MCF 10A (cell line): ENCODE measurements at regions not wholly inside any gene's neighbourhood (a gene's known extent, or its start where the extent isn't known, plus 50 kb on each side); places are given as distances from the start of the nearest gene placed in this dataset.

Source experiments
- BruUV-seq: library from RNA; stranded (reverse); fragments of 400-500 nt; replicated peaks from 2 replicates; lab custom pipeline; 2021; lab: Mats Ljungman, UMichigan
- CTCF ChIA-PET: fragments of 300-600 bp; sonication (Branson Sonifier 250); formaldehyde crosslinking; extraction: SDS; loops from one replicate; lab custom pipeline; 2021; ENCODE audit warnings: antibody characterized with exemption, inconsistent platforms; lab: Yijun Ruan, JAX
- POLR2A ChIA-PET: fragments of 300-600, 350-650 bp; sonication (Branson Sonifier 250); formaldehyde crosslinking; extraction: SDS; loops from one replicate; lab custom pipeline; 2020; ENCODE audit warnings: antibody characterized with exemption, inconsistent platforms; lab: Yijun Ruan, JAX
- DNase-seq: peaks from one replicate; pipeline ENCODE4 v3.0.0-alpha.2; 2018; ENCODE audit not compliant: unreplicated experiment
- H3K27ac Mint-ChIP-seq: one replicate; pipeline ENCODE4 v1.8.0; 2022; ENCODE audit warnings: mild to moderate bottlenecking, low read depth, mixed read lengths; ENCODE audit not compliant: unreplicated experiment
- H3K27me3 Mint-ChIP-seq: one replicate; pipeline ENCODE4 v1.8.0; 2022; ENCODE audit warnings: mixed read lengths; ENCODE audit not compliant: insufficient read depth, unreplicated experiment
- H3K36me3 Mint-ChIP-seq: one replicate; pipeline ENCODE4 v1.8.0; 2022; ENCODE audit warnings: mild to moderate bottlenecking, moderate library complexity, mixed read lengths; ENCODE audit not compliant: insufficient read depth, unreplicated experiment
- H3K4me1 Mint-ChIP-seq: one replicate; pipeline ENCODE4 v1.8.0; 2022; ENCODE audit warnings: mixed read lengths; ENCODE audit not compliant: insufficient read depth, unreplicated experiment
- H3K4me3 Mint-ChIP-seq: one replicate; pipeline ENCODE4 v1.8.0; 2022; ENCODE audit warnings: mild to moderate bottlenecking, moderate library complexity, mixed read lengths; ENCODE audit not compliant: unreplicated experiment
- H3K9me3 Mint-ChIP-seq: one replicate; pipeline ENCODE4 v1.8.0; 2022; ENCODE audit warnings: mixed read lengths; ENCODE audit not compliant: unreplicated experiment
- intact Hi-C: fragments of 100-400 bp; cut with micrococcal nuclease; formaldehyde crosslinking; loops from 2 replicates; pipeline ENCODE4 v1.14.1; 2022
- TF ChIP-seq, protein P1 (sequence below): fragments of 200-600 bp; IDR thresholded peaks from one replicate; pipeline ENCODE4 v1.8.0; 2022; ENCODE audit warnings: antibody characterized with exemption, mild to moderate bottlenecking; ENCODE audit not compliant: unreplicated experiment

DNA sequence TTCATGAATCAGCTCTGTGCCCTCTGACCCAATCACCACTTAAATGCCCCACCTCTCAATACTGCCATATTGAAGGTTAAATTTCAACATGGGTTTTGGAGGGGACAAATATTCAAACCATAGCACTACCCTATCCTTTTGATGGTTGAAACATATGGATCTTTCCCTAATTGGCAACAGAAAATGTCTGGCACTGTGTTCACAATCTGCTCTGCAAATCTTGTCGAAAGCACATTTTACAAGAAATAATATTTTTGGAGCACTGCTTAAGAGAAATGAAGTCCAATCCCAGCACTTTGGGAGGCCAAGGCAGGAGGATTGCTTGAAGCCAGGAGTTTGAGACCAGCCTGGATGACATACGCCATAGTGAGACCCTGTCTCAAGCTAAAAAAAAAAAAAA lies 130.6 kb upstream of the FAM9C start:
- no peak for DNase-seq
- TF ChIP-seq, protein P1, sequence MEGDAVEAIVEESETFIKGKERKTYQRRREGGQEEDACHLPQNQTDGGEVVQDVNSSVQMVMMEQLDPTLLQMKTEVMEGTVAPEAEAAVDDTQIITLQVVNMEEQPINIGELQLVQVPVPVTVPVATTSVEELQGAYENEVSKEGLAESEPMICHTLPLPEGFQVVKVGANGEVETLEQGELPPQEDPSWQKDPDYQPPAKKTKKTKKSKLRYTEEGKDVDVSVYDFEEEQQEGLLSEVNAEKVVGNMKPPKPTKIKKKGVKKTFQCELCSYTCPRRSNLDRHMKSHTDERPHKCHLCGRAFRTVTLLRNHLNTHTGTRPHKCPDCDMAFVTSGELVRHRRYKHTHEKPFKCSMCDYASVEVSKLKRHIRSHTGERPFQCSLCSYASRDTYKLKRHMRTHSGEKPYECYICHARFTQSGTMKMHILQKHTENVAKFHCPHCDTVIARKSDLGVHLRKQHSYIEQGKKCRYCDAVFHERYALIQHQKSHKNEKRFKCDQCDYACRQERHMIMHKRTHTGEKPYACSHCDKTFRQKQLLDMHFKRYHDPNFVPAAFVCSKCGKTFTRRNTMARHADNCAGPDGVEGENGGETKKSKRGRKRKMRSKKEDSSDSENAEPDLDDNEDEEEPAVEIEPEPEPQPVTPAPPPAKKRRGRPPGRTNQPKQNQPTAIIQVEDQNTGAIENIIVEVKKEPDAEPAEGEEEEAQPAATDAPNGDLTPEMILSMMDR: no peak
- BruUV-seq: no TSS peak
- Mint-ChIP-seq H3K4me3 (no peak overlapping the region), H3K27me3 (peaks cover 44% of the 10 kb centered on the region), H3K4me1 (peaks cover 7% of the 10 kb centered on the region), H3K9me3 (peaks cover 8% of the 10 kb centered on the region), H3K27ac (no peak overlapping the region), H3K36me3 (no peaks in the 10 kb centered on the region)
- CTCF ChIA-PET: interaction anchor here (0.5 to 1.6 kb wide), 3 partner anchors 19 to 178 kb away, joined by 3 to 5 read pairs (median 4); no protein-coding TSS in a partner anchor
- POLR2A ChIA-PET: no interaction called here
- intact Hi-C loops: no loop called here

DNA sequence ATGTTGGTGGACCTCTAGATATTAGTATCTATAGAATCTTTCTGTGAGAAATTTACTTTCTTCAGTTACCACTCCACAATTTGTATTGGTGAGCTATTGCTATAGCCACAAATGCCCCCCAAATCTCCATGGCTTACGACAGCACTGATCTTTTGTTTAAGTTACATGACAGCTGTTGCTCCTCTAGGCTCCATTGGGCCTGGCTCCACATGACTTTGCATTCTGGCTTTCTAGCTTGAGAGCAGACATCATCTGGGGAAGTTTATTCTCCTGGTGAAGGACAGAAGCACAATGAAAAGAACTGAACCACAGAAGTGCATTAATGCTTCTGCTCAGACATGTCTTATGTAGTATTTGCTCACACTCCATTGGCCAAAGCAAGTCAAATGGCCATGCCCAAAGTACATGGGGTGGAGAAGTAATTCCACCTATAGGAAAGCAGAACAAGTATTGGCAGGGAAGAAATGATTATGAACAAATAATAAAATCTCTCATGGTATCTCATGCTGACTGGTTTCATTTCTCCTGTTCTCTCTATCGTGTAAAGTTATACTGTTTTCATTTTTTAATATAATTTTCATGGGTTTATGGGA lies 126.6 kb upstream of the FAM9C start:
- Mint-ChIP-seq H3K36me3 (no peaks in the 10 kb centered on the region), H3K4me3 (no peak overlapping the region), H3K27ac (no peak overlapping the region), H3K9me3 (peaks cover 8% of the 10 kb centered on the region), H3K27me3 (peaks cover 36% of the 10 kb centered on the region), H3K4me1 (no peaks in the 10 kb centered on the region)
- CTCF ChIA-PET: interaction anchor here (0.6 kb wide), 1 partner anchor 24 kb away, joined by 3 read pairs; no protein-coding TSS in a partner anchor
- BruUV-seq: no TSS peak
- TF ChIP-seq, protein P1: no peak
- intact Hi-C loops: no loop called here
- POLR2A ChIA-PET: no interaction called here
- no peak for DNase-seq

DNA sequence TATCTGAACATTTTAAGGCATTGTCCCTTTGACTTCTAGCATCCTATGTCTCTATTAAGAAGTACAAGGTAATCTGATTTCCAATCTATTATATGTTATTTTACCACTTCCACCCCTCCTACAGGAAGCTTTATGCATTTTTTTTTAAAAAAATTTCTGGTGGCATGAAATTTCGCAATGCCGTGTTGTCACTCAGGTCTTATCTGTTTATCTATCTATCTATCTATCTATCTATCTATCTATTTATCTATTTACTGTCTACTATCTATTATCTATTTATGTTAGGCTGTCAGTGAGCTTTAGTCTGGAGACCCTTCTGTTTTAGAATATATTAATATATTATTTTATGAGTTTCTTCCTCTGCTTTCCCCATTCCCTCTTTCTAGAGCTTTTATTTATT lies 125.3 kb upstream of the FAM9C start:
- intact Hi-C loops: no loop called here
- H3K4me1 Mint-ChIP-seq: no peaks in the 10 kb centered on the region
- ChIA-PET POLR2A (no interaction called here), CTCF (interaction anchor here (0.8 kb wide), 1 partner anchor 8 kb away, joined by 3 read pairs; no protein-coding TSS in a partner anchor)
- no peak overlapping the region for H3K27ac Mint-ChIP-seq
- no peak for DNase-seq
- no peaks in the 10 kb centered on the region for H3K36me3 Mint-ChIP-seq
- no TSS peak for BruUV-seq
- TF ChIP-seq, protein P1: no peak
- H3K27me3 Mint-ChIP-seq: peaks cover 34% of the 10 kb centered on the region
- H3K4me3 Mint-ChIP-seq: no peak overlapping the region
- H3K9me3 Mint-ChIP-seq: peaks cover 8% of the 10 kb centered on the region

DNA sequence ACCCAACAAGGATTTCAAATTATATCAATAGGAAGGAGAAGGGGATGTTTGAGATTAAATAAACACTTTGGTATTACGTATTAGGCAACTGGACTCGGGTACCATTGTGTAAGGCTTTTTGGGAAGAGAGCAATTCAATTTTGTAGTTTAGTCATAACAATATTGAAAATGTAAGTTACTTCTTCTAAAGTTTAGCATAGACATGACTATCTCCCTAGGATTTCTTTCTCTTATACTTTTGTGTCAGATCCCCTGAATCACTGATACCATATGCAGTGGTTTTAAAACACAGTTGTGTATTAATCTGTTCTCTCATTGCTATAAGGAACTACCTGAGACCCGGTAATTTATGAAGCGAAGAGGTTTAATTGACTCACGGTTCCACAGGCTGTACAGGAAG lies 123.8 kb upstream of the FAM9C start:
- H3K27ac Mint-ChIP-seq: no peak overlapping the region
- TF ChIP-seq, protein P1: no peak
- intact Hi-C loops: no loop called here
- H3K4me3 Mint-ChIP-seq: no peak overlapping the region
- no peaks in the 10 kb centered on the region for H3K36me3 Mint-ChIP-seq
- ChIA-PET POLR2A (no interaction called here), CTCF (interaction anchor here (0.6 kb wide), 1 partner anchor 1425 kb away, joined by 3 read pairs; no protein-coding TSS in a partner anchor)
- H3K9me3 Mint-ChIP-seq: peaks cover 8% of the 10 kb centered on the region
- BruUV-seq: no TSS peak
- no peaks in the 10 kb centered on the region for H3K4me1 Mint-ChIP-seq
- peaks cover 25% of the 10 kb centered on the region for H3K27me3 Mint-ChIP-seq
- no peak for DNase-seq
